DMS53 treated with DMSO at 0.1 percent for 48 hours (cell line): ENCODE measurements at regions not wholly inside any gene's neighbourhood (a gene's known extent, or its start where the extent isn't known, plus 50 kb on each side); places are given as distances from the start of the nearest gene placed in this dataset.
"Not testable (repeated sequence)": the region's sequence is repeated elsewhere in the genome, so short reads cannot be mapped to it uniquely, and the experiment has no call there.

Source experiments
- DNase-seq: peaks from one replicate; lab custom pipeline; 2025; ENCODE audit not compliant: unreplicated experiment; lab: John Stamatoyannopoulos, UW

DNA sequence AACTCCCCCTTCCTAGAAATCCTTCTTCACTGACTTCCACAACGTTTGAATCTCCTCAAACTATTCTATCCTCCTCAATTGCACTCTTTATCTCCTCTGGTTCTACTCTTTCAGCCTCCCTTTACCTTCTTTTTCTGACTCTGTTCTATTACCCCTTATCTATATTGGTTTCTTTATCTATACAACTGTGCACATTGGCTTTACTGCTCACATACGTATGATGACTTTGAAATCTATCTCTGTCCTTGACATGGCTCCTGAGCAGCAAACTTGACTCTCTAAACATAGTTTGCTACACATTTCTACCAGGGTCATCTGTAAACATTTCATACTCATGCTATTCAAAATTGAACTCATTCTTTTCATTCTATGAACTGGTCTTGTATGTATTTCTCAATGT is 601.0 kb upstream of the LINC00305 start:
- no peak for DNase-seq

DNA sequence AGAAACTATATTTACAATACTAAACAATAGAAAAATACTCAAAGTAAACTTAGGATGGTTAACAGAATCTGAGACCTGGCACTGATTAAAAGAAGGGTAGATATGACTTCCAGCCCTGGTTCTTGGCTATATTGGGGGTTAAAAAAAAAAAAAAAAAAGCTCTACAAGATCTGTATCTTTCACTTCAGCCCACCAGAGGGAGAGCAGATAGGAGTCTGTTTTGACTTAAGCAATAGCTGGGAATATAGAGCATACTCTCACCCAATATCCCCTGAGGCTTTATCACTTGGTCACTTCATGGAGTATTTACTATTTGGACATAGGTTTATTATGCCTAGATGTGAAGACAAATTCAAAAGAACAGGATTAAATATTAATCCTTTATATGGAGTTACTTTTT is 598.9 kb upstream of the LINC00305 start:
- DNase-seq: no peak

DNA sequence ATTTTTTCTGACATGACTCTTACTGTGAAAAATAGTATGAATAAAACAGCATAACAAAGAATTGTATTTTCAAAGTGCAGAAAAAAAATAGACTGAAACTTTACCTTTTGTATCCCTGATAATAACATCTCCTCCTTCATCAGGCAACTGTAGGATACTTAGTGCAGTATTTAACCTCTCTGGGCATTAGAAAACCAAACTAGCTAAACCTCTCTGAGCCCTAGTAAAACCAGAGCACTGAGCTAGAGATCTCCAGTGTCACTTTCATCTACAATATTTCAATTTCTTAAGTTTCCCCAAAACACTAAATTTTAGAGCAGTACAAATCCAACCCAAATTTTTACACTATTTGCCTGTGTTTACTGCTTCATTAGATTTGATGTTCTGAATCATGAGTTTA is 594.0 kb upstream of the LINC00305 start:
- DNase-seq: no peak

DNA sequence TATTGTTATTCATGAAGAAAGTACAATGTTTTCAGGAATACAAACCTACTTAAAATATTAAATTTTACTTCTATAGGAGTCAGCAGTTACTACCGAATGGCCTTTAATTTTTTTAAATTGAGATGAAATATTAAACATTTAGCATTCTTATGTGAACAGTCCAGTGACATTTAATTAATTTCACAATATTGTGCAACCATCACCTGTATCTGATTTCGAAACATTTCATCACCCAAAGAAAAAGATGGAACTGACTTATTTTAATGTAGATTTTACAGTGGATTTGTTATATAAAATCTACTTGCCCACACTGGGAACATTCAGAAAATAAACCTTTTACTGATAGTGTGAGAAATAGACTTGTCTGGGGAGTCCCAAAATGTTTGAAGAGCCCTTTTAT is 585.2 kb upstream of the LINC00305 start:
- no peak for DNase-seq

DNA sequence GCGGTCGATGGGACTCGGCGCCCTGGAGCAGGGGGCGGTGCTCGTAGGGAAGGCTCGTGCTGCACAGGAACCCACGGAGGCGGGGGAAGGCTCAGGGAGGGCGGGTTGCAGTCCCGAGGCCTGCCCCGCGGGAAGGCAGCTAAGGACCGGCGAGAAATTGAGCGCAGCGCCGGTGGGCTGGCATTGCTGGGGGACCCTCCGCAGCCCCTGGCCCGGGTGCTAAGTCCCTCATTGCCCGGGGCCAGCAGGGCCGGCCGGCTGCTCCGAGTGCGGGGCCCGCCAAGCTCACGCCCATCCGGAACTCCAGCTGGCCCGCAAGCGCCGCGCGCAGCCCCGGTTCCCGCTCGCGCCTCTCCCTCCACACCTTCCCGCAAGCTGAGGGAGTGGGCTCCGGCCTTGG is 576.8 kb upstream of the LINC00305 start:
- not testable (repeated sequence) for DNase-seq

DNA sequence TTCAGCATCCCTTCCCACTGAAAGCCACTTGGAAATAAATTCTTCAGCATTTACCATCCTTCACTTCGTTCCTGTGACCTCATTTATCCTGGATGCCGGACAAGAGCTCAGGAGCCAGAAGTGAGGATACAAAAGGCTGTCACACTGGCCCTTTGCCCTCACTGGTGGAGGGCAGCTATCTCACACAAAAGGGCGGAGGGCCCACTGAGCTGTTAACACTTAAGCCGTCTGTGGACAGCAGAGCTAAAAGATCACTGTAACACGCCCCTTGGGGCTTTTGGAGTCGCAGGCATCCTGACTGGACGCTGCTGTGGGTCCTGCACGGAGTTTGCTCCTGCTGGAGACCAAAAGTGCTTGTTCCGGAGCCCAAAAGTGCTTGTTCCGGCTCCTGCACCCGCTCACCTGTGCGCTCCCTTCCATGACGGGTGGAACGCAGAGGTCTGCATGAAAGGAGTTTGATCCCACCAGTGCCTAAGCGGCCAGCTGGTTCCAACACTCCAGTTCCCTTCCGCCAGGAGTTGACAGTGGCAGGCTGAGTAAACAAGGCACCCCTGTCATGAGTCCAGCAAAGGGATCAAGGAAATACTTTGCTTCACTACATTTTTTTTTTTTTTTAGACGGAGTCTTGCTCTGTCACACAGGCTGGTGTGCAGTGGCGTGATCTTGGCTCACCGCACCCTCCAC is 572.0 kb upstream of the LINC00305 start:
- DNase-seq: peak; percentile 98

DNA sequence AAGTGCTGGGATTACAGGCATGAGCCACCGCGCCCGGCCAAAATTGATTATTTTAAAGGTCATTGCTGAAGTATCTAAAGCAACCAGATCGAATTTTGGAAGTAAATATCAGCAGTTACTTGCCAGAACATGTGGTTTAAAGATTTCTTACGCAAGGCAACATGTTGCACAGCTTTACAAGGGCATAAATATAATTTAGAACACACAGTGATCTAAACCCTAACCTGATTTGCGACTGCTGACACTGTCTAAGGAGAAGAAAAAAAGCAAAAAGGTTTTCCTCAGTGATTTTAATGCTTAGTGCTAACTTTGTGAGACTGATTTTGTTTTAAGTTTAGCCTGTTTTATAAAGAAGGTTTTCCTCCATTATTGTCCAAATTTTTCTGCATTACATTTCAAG is 569.9 kb upstream of the LINC00305 start:
- DNase-seq: no peak

DNA sequence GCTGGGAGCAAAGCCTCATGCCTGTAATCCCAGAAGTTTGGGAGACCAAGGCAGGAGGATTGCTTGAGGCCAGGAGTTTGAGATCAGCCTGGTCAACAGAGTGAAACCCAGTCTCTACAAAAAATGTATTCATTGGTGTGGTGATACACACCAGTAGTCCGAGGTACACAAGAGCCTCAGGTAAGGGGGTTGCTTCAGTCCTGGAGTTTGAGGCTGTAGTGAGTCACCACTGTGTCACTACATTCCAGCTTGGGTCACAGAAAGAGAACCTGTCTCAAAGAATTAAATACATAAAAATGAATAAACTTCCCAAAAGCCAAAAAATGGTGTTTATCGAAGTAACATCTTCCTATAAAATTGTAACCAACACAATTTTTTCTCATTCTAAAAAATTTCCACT is 568.1 kb upstream of the LINC00305 start:
- peak; percentile 68 for DNase-seq

DNA sequence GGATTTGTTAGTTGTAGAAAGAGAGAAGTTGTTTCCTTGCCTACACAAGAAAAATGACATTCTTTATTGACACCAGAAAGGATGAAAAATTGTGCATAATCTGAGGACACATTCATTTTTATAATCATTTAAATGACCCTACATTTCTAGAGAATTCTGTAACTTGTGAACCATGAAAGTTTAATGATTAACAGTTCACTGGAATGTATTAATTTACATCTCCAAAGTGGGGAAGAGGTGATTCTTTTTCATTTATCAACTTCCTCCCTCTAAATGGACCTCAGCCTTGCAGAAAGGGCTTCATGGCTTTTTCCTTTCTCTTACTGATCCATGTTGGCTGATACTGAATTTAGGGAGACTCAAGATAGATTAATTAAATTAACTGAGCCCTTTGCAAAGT is 565.2 kb upstream of the LINC00305 start:
- DNase-seq: peak; percentile 26

DNA sequence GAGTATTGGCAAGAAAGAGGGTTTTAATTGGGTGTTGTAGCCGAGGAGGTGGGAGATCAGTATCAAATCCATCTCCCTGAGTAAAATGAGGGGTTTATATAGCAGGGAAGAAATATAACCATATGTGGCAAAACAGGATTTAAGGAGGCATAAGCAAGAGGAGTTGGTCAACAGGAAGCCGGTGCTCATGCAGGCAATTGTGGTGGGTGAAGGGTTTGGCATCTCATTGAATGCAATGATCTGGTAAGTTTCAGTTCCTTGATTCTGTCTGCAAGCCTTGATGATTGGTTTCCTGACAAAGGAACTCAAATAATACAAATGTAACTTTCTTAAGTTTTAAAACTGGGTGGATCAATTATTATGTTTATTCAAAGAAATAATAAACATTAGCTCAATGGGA is 564.4 kb upstream of the LINC00305 start:
- DNase-seq: peak; percentile 62

DNA sequence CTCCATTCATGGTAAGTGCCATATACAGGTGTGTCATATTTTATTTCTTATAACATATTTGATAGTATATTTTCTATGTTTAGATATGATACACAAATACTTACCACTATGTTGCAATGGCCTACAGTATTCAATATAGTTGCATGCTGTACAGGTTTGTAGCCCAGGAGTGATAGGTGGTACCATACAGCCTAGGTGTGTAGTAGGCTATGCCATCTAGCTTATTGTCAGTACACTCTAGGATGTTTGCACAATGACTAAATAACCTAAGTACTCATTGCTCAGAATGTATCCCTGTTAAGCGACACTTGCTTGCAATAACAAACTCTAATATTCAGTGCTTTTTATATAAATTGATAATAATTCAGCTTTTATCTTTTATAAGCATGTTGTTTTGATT is 563.1 kb upstream of the LINC00305 start:
- DNase-seq: peak; percentile 97

DNA sequence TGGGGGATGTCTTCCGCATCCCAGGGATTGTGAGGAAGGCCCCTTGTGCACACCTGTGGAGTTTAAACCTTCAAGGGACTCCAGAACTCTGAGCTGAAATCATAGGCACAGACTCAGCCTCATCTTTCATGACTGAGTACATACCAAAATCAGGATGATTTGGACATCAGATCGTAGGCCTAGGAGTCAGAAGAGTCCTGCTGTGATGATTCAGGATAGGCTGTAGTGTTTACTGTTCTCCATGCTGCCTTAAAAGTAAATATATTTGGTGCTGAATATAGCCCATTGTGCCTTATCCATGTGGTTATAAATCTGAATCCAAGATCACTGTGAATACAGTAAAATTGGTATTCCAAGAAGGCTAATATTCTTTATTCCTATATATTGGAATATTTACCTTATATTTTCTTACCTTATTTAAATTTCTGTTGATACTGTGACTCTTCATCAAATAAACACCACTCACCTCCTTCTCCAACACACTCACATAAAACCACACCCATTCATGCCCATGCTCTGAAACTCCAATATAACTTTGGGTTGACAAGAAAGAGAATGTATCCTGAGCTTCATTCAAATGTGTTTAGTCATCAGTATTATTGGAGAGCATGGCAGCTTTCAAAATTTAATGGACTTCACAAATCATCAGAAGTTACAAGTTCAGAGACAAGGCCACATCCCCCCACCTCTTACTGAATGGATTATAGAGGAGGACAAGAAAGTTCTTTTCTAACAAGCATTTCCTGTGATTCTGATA is 561.4 kb upstream of the LINC00305 start:
- DNase-seq: peak; percentile 72

DNA sequence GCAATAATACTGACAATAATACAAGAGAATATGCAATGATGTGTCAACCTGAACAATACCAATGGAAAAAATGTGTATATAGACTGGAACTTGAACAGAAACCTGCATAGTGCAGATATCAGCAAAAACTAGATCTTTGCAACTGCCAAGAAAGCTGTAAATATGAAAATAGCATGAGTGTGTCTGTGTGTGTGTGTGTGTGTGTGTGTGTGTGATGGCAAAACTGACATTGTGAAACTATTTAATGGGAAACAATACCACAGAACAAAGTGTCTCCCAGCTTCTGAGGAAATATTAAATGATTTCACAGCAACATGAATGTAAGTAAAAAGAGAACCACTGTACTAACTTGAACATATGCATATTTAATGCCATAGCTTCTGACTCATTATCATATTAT is 558.2 kb upstream of the LINC00305 start:
- no peak for DNase-seq

DNA sequence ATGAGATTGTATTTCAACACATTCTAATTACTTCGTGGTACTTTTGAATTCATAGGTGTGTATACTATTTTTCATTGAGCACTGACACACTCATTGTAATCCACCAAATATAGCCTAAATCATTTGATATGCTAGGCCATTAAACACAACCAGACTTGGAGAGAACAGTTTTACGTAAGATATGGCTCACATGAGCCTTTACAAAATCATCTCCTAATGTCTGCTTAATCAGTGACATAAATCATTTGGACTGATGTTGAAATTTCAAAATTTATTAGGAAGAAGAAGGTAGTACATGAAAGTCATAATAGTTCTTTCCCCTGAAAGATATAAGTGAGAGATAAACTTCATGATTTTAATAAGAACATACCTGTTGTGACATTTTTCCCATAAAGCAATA is 550.2 kb upstream of the LINC00305 start:
- no peak for DNase-seq

DNA sequence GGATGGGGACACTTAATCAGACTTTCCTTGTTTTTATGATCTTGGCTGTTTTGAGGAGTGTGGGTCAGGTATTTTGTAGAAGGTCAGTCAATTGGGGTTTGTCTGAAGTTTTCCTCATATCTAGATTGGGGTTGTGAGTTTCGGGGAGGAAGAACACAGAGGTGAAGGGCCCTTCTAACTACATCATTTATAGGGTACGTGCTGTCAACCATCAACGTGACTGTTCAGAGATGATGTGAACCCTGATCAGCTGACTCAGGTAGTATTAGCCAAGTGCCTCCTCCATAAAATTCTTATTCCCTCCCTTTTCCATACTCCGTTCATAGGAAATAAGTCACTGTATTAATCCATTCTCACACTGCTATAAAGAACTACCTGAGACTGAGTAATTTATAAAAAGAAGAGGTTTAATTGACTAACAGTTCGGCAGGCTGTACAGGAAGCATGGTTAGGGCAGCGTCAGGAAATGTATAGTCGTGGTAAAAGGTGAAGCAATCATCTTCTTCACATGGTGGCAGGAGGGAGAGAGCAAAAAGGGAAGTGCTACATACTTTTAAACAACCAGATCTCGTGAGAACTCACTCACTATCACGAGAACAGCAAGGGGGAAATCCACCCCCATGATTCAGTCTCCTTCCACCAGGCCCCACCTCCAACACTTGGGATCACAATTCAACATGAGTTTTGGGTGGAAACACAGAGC is 547.1 kb upstream of the LINC00305 start:
- no peak for DNase-seq

DNA sequence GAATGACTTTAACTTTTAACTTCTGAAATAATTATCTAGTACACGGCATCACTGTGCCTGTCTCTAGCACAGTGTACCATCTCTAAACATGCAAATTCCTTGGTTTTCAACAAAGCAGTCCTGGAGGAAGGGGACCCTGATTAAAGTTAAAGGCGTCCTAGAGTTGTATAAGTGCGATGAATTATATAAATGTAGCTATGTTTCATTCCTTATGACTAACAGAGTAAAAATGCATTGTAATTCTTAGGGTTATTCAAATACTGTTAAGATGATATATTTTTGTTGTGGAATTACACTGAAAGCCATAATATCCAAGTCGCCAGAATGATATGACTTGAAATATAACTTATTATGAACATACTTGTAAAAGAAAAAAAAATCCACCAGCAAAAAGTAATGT is 544.9 kb upstream of the LINC00305 start:
- DNase-seq: no peak

DNA sequence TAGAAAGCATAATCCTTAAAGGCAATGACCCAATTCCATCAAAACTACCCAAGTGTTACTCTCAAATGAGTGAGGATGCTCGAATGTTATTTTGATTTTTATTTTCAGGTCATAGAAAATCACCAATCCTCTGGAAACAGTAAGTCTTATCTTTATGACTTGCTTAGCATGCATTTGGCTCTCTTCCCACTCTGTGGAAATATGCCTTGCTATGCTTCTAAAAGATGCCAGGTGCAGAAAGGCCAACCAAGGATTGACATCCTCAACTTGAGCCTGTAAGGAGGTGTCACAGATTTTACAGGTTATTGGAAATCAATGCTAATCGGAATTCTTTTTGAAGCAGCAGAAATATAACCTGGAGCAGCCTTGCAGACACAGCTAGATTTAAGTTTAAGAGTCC is 543.9 kb upstream of the LINC00305 start:
- DNase-seq: no peak

DNA sequence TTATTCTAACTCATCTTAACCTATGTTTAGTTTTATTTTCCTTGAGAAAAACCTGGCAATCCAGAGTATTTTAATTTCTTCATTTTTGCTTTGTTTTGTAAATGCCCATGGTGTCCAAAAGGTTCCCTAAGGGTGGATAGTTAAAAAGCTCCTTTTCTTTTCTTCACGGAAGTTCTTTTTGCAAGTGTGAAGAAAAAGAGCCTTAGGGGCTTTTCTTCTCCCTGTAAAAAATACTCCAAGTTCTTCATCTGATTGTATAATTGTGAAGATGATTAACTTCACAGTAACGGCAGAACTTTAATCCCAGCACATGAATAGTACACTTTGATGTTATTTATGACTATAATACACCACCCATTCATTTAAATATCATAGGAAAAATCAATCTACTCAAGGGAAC is 530.2 kb upstream of the LINC00305 start:
- no peak for DNase-seq

DNA sequence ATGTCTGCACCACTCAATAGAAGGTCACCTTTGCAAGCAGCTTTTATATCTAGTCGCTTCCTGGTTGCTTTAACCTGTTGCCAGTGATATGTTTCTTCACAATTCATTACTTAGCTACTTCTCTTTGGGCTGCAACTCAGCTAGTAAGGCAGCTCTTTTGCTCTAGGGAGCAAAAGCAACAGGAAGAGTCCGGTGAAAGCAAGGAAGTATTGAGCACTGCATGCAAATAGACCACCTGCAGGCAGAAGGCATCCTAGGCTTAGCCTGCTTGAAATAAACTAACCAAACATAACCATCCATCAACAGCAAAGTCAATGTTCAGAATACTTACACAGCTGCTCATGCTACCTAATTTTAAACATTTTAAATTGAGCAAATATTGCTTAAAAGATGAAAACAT is 529.2 kb upstream of the LINC00305 start:
- DNase-seq: peak; percentile 22

DNA sequence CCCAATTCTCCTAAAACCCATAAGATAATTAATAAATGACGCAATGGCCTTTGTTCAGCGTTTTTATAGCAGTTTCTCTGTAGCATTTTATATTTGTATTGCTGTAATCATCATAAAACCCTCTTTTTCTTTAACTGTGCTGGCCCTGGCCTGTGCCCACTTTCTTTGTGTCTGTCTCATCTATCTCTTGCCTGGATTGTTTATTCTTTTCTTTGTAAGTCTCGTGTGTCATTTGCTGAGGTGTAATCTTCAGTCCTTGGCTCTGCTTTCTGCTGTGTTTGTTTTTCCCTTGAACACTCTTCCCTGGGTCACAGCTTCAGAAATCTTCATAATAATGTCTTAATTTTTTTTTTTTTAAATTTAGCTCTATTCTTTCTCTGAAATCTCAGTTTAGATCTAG is 525.8 kb upstream of the LINC00305 start:
- DNase-seq: no peak

DNA sequence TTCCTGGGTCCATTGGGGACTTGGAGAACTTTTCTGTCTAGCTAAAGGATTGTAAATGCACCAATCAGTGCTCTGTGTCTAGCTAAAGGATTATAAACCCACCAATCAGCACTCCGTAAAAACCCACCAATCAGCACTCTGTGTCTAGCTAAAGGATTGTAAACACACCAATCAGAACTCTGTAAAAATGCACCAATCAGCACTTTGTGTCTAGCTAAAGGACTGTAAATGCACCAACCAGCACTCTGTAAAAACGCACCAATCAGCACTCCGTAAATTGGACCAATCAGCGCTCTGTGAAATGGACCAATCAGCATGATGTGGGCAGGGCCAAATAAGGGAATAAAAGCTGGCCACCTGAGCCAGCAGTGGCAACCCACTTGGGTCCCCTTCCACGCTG is 522.4 kb upstream of the LINC00305 start:
- DNase-seq: not testable (repeated sequence)

DNA sequence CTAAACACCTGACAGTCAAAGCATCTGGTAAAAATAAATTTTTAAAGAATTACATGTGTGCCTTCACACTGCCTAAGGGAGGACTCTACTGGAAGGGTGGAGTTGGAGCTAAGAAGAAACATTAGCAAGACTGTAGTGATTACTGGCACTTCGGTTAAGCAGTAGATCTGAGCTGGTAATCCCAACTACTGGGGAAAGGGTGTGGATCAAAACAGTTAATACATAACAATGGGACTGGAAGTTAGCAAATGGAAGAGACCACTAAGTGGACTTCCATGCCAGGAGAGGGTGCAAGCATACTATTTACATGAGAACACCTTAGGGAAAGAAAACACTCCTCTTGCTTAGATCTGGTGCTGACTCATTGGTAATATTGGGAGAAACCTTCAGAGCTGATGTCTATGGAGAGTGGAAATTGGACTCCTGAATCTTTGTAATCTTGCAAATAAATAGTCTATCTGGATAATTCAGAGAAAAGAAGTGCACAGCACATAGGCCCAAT is 519.6 kb upstream of the LINC00305 start:
- DNase-seq: peak; percentile 17
